Left ventricle myocardium inferior (tissue), 1 donor: ENCODE measurements at regions not wholly inside any gene's neighbourhood (a gene's known extent, or its start where the extent isn't known, plus 50 kb on each side); places are given as distances from the start of the nearest gene placed in this dataset.

ENCODE experiments used
- DNase-seq: peaks from one replicate; pipeline ENCODE4 v3.0.0-alpha.2; 2020
- H3K27ac ChIP-seq: fragments of 200-600 bp; replicated peaks from 2 replicates; pipeline ENCODE4 v1.8.0; 2021
- H3K27me3 ChIP-seq: fragments of 200-600 bp; 2 replicates; pipeline ENCODE4 v1.8.0; 2021; ENCODE audit warnings: low read depth
- H3K36me3 ChIP-seq: fragments of 200-600 bp; 2 replicates; pipeline ENCODE4 v1.8.0; 2021
- H3K4me1 ChIP-seq: fragments of 200-600 bp; 2 replicates; pipeline ENCODE4 v1.8.0; 2021
- H3K4me3 ChIP-seq: fragments of 200-600 bp; 2 replicates; pipeline ENCODE4 v1.8.0; 2021; ENCODE audit warnings: mild to moderate bottlenecking, moderate library complexity
- H3K9me3 ChIP-seq: fragments of 200-600 bp; replicated peaks from 2 replicates; pipeline ENCODE4 v1.8.0; 2021
- intact Hi-C: fragments of 100-400 bp; cut with micrococcal nuclease; formaldehyde crosslinking; loops from one replicate; pipeline ENCODE4 v1.11.0; 2022
- TF ChIP-seq, protein P1 (sequence below): fragments of 200-600 bp; IDR thresholded peaks from 2 replicates; pipeline ENCODE4 v1.8.0; 2021; ENCODE audit warnings: antibody characterized with exemption, mild to moderate bottlenecking, borderline replicate concordance
- donor health status: DM: no; HTN: yes; CAD: no; lungs with severe emphysema.

- no peaks in the 10 kb centered on the region for H3K27me3 ChIP-seq
- TF ChIP-seq, protein P1, sequence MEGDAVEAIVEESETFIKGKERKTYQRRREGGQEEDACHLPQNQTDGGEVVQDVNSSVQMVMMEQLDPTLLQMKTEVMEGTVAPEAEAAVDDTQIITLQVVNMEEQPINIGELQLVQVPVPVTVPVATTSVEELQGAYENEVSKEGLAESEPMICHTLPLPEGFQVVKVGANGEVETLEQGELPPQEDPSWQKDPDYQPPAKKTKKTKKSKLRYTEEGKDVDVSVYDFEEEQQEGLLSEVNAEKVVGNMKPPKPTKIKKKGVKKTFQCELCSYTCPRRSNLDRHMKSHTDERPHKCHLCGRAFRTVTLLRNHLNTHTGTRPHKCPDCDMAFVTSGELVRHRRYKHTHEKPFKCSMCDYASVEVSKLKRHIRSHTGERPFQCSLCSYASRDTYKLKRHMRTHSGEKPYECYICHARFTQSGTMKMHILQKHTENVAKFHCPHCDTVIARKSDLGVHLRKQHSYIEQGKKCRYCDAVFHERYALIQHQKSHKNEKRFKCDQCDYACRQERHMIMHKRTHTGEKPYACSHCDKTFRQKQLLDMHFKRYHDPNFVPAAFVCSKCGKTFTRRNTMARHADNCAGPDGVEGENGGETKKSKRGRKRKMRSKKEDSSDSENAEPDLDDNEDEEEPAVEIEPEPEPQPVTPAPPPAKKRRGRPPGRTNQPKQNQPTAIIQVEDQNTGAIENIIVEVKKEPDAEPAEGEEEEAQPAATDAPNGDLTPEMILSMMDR = no peak
- H3K36me3 ChIP-seq = no peaks in the 10 kb centered on the region
- H3K4me1 ChIP-seq = peaks cover 3% of the 10 kb centered on the region
- H3K4me3 ChIP-seq = no peak overlapping the region
- DNase-seq = no peak
- H3K27ac ChIP-seq = no peak overlapping the region
- no peaks in the 10 kb centered on the region for H3K9me3 ChIP-seq
- intact Hi-C loops = no loop called here
Measured at GRCh38 chr1:193771596-193771995, 585.2 kb upstream of the B3GALT2 start.

- Histone ChIP-seq H3K4me1 (peaks cover 3% of the 10 kb centered on the region), H3K27ac (no peak overlapping the region), H3K4me3 (no peak overlapping the region), H3K27me3 (no peaks in the 10 kb centered on the region), H3K36me3 (no peaks in the 10 kb centered on the region), H3K9me3 (no peaks in the 10 kb centered on the region)
- intact Hi-C loops = no loop called here
- no peak for DNase-seq
- TF ChIP-seq, protein P1 = no peak
Measured at GRCh38 chr1:193769651-193770050, 583.2 kb upstream of the B3GALT2 start.

GRCh38 chr1:193767886-193768285 is 581.5 kb upstream of the B3GALT2 start:
- H3K9me3 ChIP-seq = no peaks in the 10 kb centered on the region
- H3K4me3 ChIP-seq = no peak overlapping the region
- DNase-seq = no peak
- no peaks in the 10 kb centered on the region for H3K27me3 ChIP-seq
- TF ChIP-seq, protein P1 = no peak
- no peak overlapping the region for H3K27ac ChIP-seq
- peaks cover 6% of the 10 kb centered on the region for H3K4me1 ChIP-seq
- intact Hi-C loops = no loop called here
- no peaks in the 10 kb centered on the region for H3K36me3 ChIP-seq

- Histone ChIP-seq H3K4me3 (no peak overlapping the region), H3K27ac (no peak overlapping the region)
- DNase-seq = no peak
Measured at GRCh38 chr1:193766329-193766728, 579.9 kb upstream of the B3GALT2 start.

DNA sequence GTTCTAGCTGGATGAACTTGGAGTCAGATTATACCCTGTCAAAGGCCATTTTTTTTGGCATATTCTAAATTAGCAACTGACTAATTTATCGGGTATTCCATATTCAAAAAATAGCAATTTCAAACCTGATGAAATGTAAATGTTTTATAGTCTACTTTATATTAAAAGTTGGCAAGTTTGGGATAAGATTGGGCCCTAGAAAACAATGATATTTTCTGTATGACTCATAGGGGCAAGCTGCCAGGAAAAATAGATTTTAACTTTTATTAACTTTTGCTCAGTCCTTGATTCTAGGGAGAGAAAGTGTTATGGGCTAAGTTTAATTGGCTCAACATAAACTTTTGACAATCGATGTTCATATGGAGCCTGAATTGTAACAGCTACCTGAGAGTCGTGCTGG is 576.9 kb upstream of the B3GALT2 start:
- no peaks in the 10 kb centered on the region for H3K36me3 ChIP-seq
- no peaks in the 10 kb centered on the region for H3K27me3 ChIP-seq
- H3K4me3 ChIP-seq = no peak overlapping the region
- TF ChIP-seq, protein P1 = no peak
- H3K9me3 ChIP-seq = no peaks in the 10 kb centered on the region
- peaks cover 10% of the 10 kb centered on the region for H3K4me1 ChIP-seq
- H3K27ac ChIP-seq = no peak overlapping the region
- DNase-seq = no peak
- intact Hi-C loops = no loop called here

More at GRCh38 chr1:193766329-193766728, 579.9 kb upstream of the B3GALT2 start:
- intact Hi-C loops = no loop called here
- TF ChIP-seq, protein P1 = no peak
- no peaks in the 10 kb centered on the region for H3K9me3 ChIP-seq
- H3K4me1 ChIP-seq = peaks cover 10% of the 10 kb centered on the region
- H3K27me3 ChIP-seq = no peaks in the 10 kb centered on the region
- no peaks in the 10 kb centered on the region for H3K36me3 ChIP-seq

GRCh38 chr1:193762236-193762635 is 575.8 kb upstream of the B3GALT2 start:
- H3K4me1 ChIP-seq = peaks cover 7% of the 10 kb centered on the region
- H3K27ac ChIP-seq = no peak overlapping the region
- no peaks in the 10 kb centered on the region for H3K36me3 ChIP-seq
- TF ChIP-seq, protein P1 = no peak
- intact Hi-C loops = no loop called here
- no peak overlapping the region for H3K4me3 ChIP-seq
- no peaks in the 10 kb centered on the region for H3K9me3 ChIP-seq
- H3K27me3 ChIP-seq = no peaks in the 10 kb centered on the region
- no peak for DNase-seq
